Panc1 (cell line): ENCODE measurements at regions not wholly inside any gene's neighbourhood (a gene's known extent, or its start where the extent isn't known, plus 50 kb on each side); places are given as distances from the start of the nearest gene placed in this dataset.
"Not testable (repeated sequence)": the region's sequence is repeated elsewhere in the genome, so short reads cannot be mapped to it uniquely, and the experiment has no call there.

Source experiments
- ATAC-seq: fragments of 200-7000 bp; cut with Tn5 transposase; 2 replicates; pipeline ENCODE4 v1.9.1; 2020; ENCODE audit warnings: mild to moderate bottlenecking, moderate library complexity
- BruUV-seq: library from RNA; stranded (reverse); fragments of 400-500 nt; replicated peaks from 2 replicates; lab custom pipeline; 2021; lab: Mats Ljungman, UMichigan
- CTCF ChIA-PET: fragments of 300-600 bp; sonication (Branson Sonifier 250); formaldehyde crosslinking; loops from one replicate; lab custom pipeline; 2022; ENCODE audit warnings: antibody characterized with exemption; lab: Charles Lee
- POLR2A ChIA-PET: fragments of 300-600 bp; sonication (Branson Sonifier 250); formaldehyde crosslinking; loops from one replicate; lab custom pipeline; 2022; ENCODE audit warnings: antibody characterized with exemption; lab: Charles Lee
- DNase-seq: peaks from one replicate; pipeline ENCODE4 v3.0.0-alpha.2; 2010; ENCODE audit warnings: low read depth, low spot score
- H3K27ac ChIP-seq: 2 replicates; pipeline ENCODE4 v1.5.1; 2011; ENCODE audit warnings: mild to moderate bottlenecking, low read length, inconsistent platforms
- H3K27me3 ChIP-seq: fragments of 200-500 bp; sonication (Bioruptor generic); 2 replicates; pipeline ENCODE4 v1.6.0; 2014; ENCODE audit warnings: low read length, inconsistent platforms; ENCODE audit not compliant: control insufficient read depth, insufficient read depth
- H3K36me3 ChIP-seq: fragments of 200-500 bp; sonication (Bioruptor generic); 2 replicates; pipeline ENCODE4 v1.5.1; 2014; ENCODE audit warnings: inconsistent platforms, mild to moderate bottlenecking, low read length, moderate library complexity; ENCODE audit not compliant: control insufficient read depth, insufficient read depth
- H3K4me1 ChIP-seq: 2 replicates; pipeline ENCODE4 v1.5.1; 2011; ENCODE audit warnings: inconsistent platforms, mild to moderate bottlenecking, low read length, moderate library complexity; ENCODE audit not compliant: control insufficient read depth, insufficient read depth
- H3K4me3 ChIP-seq, 2 experiments: 2 replicates each; pipeline ENCODE4 v1.5.1; 2011 to 2012; ENCODE audit warnings: low read depth in 2 of 2, low read length in 2 of 2, mild to moderate bottlenecking in 2 of 2, inconsistent platforms in 1 of 2, moderate library complexity in 1 of 2
- H3K9me3 ChIP-seq: fragments of 200-500 bp; sonication (Bioruptor generic); 2 replicates; pipeline ENCODE4 v1.5.1; 2014; ENCODE audit warnings: low read depth, mild to moderate bottlenecking, inconsistent platforms, low read length, moderate library complexity; ENCODE audit not compliant: control insufficient read depth, insufficient read depth
- CTCF ChIP-seq: fragments of 450-650 bp; IDR thresholded peaks from 2 replicates; pipeline ENCODE4 v1.5.1; 2017; ENCODE audit warnings: mild to moderate bottlenecking
- POLR2AphosphoS5 ChIP-seq: IDR thresholded peaks from 2 replicates; pipeline ENCODE4 v1.6.1; 2012; ENCODE audit warnings: mild to moderate bottlenecking, low read depth, low read length, moderate library complexity
- REST ChIP-seq, 2 experiments: IDR thresholded peaks; 2 replicates each; pipeline ENCODE4 v1.6.1; 2011 to 2012; ENCODE audit warnings: low read depth in 2 of 2, control low read depth in 1 of 2, low read length in 1 of 2, mild to moderate bottlenecking in 1 of 2, moderate library complexity in 1 of 2; ENCODE audit not compliant: insufficient read depth in 1 of 2
- SIN3A ChIP-seq: IDR thresholded peaks from 2 replicates; pipeline ENCODE4 v1.6.1; 2012; ENCODE audit warnings: low read depth, mild to moderate bottlenecking, low read length, moderate library complexity, borderline replicate concordance; ENCODE audit not compliant: insufficient read depth
- TCF7L2 ChIP-seq: IDR thresholded peaks from 2 replicates; pipeline ENCODE4 v1.6.1; 2011; ENCODE audit warnings: mild to moderate bottlenecking, low read depth, low read length, inconsistent platforms
- in situ Hi-C: cut with HindIII; loops from 2 replicates; pipeline ENCODE4 v1.10.0; 2016; ENCODE audit warnings: low sequenced_read_pairs, low pct_unique_long_range_greater_than_20kb
- intact Hi-C: fragments of 100-400 bp; cut with micrococcal nuclease; formaldehyde crosslinking; loops from one replicate; pipeline ENCODE4 v1.10.0; 2022; ENCODE audit not compliant: unreplicated experiment

- no peak for ATAC-seq
- TF ChIP-seq POLR2AphosphoS5: no peak
- TF ChIP-seq CTCF: no peak
- TF ChIP-seq TCF7L2: no peak
- TF ChIP-seq SIN3A: no peak
- no peak for TF ChIP-seq REST (IDR thresholded peaks at IDR 0.05; ENCODE audit: insufficient read depth in 1 of 2, low read depth in 2 of 2, low read length in 1 of 2)
- intact Hi-C loops (no loop called here), in situ Hi-C loops (no loop called here)
- ChIA-PET CTCF (no interaction called here), POLR2A (no interaction called here)
- Histone ChIP-seq H3K4me1 (no peaks in the 10 kb centered on the region), H3K36me3 (no peaks in the 10 kb centered on the region), H3K27me3 (no peaks in the 10 kb centered on the region), H3K27ac (no peak overlapping the region), H3K4me3 (no peak overlapping the region), H3K9me3 (no peaks in the 10 kb centered on the region)
- no TSS peak for BruUV-seq
- no peak for DNase-seq
Observed at GRCh38 chrX:139008185-139008584, 296.7 kb upstream of the FGF13 start.

GRCh38 chrX:139003856-139004527, 292.5 kb upstream of the FGF13 start:
- BruUV-seq, POLR2A ChIA-PET, H3K27me3 ChIP-seq, DNase-seq, H3K36me3 ChIP-seq, in situ Hi-C loops, H3K9me3 ChIP-seq, H3K4me1 ChIP-seq, CTCF ChIA-PET, H3K27ac ChIP-seq, ATAC-seq, H3K4me3 ChIP-seq, intact Hi-C loops: not testable (repeated sequence)

- Histone ChIP-seq H3K36me3 (no peaks in the 10 kb centered on the region), H3K9me3 (no peaks in the 10 kb centered on the region), H3K4me1 (no peaks in the 10 kb centered on the region), H3K27me3 (no peaks in the 10 kb centered on the region), H3K27ac (no peak overlapping the region), H3K4me3 (no peak overlapping the region)
- intact Hi-C loops (no loop called here), in situ Hi-C loops (no loop called here)
- CTCF ChIA-PET: no interaction called here
- POLR2A ChIA-PET: no interaction called here
- TF ChIP-seq CTCF: no peak
- TF ChIP-seq TCF7L2: no peak
- TF ChIP-seq SIN3A: no peak
- no peak for TF ChIP-seq POLR2AphosphoS5
- TF ChIP-seq REST (IDR thresholded peaks at IDR 0.05; ENCODE audit: insufficient read depth in 1 of 2, low read depth in 2 of 2, low read length in 1 of 2): no peak
- DNase-seq: no peak
- BruUV-seq: no TSS peak
- ATAC-seq: no peak
Observed at GRCh38 chrX:139002319-139002718, 290.8 kb upstream of the FGF13 start.
